Gastroesophageal sphincter (tissue), 3 donors: ENCODE measurements at regions not wholly inside any gene's neighbourhood (a gene's known extent, or its start where the extent isn't known, plus 50 kb on each side); places are given as distances from the start of the nearest gene placed in this dataset.

Experiments
- EP300 ChIP-seq: sonication (generic); formaldehyde crosslinking; IDR thresholded peaks from one replicate; pipeline ENCODE4 v1.6.1; 2017; ENCODE audit warnings: antibody characterized with exemption, mild to moderate bottlenecking
- POLR2A ChIP-seq, 2 donors: fragments of 450-650 bp; IDR thresholded peaks; one replicate each; pipeline ENCODE4 v1.6.1; 2017; ENCODE audit warnings: antibody characterized with exemption in 2 of 2, mild to moderate bottlenecking in 2 of 2, moderate library complexity in 1 of 2
- POLR2AphosphoS5 ChIP-seq: sonication (generic); formaldehyde crosslinking; IDR thresholded peaks from one replicate; pipeline ENCODE4 v1.6.1; 2017; ENCODE audit warnings: antibody characterized with exemption
- TF ChIP-seq, protein P1 (sequence below), 4 experiments: fragments of 200-600 bp in 2 of 4; fragments of 450-650 bp in 2 of 4; sonication (generic) in 1 of 4; IDR thresholded peaks; one replicate each; pipeline ENCODE4 v1.5.1; 2017 to 2019; ENCODE audit warnings: antibody characterized with exemption in 4 of 4, mild to moderate bottlenecking in 2 of 4, moderate library complexity in 2 of 4

GRCh38 chr1:112143871-112144441, 154.5 kb upstream of the KCND3 start:
- TF ChIP-seq, protein P1, sequence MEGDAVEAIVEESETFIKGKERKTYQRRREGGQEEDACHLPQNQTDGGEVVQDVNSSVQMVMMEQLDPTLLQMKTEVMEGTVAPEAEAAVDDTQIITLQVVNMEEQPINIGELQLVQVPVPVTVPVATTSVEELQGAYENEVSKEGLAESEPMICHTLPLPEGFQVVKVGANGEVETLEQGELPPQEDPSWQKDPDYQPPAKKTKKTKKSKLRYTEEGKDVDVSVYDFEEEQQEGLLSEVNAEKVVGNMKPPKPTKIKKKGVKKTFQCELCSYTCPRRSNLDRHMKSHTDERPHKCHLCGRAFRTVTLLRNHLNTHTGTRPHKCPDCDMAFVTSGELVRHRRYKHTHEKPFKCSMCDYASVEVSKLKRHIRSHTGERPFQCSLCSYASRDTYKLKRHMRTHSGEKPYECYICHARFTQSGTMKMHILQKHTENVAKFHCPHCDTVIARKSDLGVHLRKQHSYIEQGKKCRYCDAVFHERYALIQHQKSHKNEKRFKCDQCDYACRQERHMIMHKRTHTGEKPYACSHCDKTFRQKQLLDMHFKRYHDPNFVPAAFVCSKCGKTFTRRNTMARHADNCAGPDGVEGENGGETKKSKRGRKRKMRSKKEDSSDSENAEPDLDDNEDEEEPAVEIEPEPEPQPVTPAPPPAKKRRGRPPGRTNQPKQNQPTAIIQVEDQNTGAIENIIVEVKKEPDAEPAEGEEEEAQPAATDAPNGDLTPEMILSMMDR (IDR thresholded peaks at IDR 0.05), result no peak
- TF ChIP-seq POLR2A (IDR thresholded peaks at IDR 0.05) (no peak), EP300 (no peak), POLR2AphosphoS5 (no peak)
